DMS53 treated with DMSO at 0.1 percent for 48 hours (cell line): ENCODE measurements at regions not wholly inside any gene's neighbourhood (a gene's known extent, or its start where the extent isn't known, plus 50 kb on each side); places are given as distances from the start of the nearest gene placed in this dataset.
"Not testable (repeated sequence)": the region's sequence is repeated elsewhere in the genome, so short reads cannot be mapped to it uniquely, and the experiment has no call there.

ENCODE experiments used
- DNase-seq: peaks from one replicate; lab custom pipeline; 2025; ENCODE audit not compliant: unreplicated experiment; lab: John Stamatoyannopoulos, UW

DNA sequence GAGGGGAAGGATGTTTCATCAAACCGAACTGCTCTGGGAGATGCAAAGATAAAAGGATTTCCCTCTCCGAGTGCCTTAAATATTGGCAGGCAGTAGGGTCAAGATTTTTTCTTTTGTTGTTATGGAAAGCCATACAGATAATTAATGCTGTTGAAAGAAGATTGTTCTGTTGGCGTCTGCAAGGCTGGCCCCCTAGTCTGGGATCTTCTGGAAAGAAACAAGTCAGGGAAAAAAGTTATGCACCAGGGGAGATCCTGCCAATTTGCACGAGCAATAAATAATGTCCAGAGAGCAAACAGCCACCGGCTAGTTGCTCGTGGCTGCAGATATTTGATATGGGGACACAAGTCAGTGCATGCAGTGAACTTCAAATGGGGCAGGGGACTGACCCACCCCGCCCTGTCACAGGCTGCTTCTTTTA lies 202.1 kb upstream of the MYL2 start:
- no peak for DNase-seq

GRCh38 chr12:111121840-111122239 lies 201.5 kb upstream of the MYL2 start:
- DNase-seq, result no peak

DNA sequence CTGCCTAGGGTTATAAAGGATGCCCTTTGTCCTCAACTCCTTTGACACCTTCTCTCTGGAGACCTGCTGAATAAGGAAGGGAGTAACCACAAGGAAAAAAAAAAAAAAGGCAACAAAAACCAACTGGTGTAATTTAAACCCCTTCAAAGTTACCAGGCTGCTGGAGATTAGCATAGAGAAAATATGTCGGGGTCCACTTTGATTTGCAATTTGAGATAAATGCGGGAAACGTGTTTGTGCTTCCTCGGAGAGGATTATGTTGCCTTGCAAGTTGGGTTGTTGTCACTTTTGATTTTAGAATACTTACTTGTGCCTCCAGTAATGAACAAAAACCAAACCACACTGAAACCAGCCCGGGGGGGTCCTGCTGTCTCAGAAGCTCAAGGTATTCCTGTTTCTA lies 200.2 kb upstream of the MYL2 start:
- no peak for DNase-seq

GRCh38 chr12:111117017-111117416 lies 196.6 kb upstream of the MYL2 start:
- no peak for DNase-seq

- DNase-seq, result not testable (repeated sequence)
Measured at GRCh38 chr12:111113313-111113712, 192.9 kb upstream of the MYL2 start.

GRCh38 chr12:111112311-111113098 lies 192.1 kb upstream of the MYL2 start:
- DNase-seq, result no peak

GRCh38 chr12:111111681-111112080 lies 191.3 kb upstream of the MYL2 start:
- no peak for DNase-seq

DNA sequence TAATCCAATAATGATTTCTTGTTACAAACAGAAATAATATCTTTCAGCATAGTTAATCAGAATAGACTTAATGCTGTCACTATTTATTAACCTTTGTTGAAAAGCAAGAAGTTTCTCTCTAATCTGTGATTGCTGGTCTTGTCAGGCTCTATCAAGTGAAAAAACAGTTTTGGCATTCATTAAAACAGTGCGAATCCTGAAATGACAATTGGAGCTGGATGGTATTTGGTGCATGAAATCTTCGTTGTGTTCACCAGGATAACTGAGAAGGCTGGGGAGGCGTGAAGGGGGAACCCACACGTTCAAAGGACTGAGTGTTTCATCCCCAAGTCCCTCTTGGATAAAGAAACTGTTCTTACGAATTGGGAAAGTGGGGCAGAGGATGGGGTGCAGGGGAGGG lies 190.2 kb upstream of the MYL2 start:
- DNase-seq, result no peak

GRCh38 chr12:111108726-111109125 lies 188.3 kb upstream of the MYL2 start:
- DNase-seq, result no peak

DNA sequence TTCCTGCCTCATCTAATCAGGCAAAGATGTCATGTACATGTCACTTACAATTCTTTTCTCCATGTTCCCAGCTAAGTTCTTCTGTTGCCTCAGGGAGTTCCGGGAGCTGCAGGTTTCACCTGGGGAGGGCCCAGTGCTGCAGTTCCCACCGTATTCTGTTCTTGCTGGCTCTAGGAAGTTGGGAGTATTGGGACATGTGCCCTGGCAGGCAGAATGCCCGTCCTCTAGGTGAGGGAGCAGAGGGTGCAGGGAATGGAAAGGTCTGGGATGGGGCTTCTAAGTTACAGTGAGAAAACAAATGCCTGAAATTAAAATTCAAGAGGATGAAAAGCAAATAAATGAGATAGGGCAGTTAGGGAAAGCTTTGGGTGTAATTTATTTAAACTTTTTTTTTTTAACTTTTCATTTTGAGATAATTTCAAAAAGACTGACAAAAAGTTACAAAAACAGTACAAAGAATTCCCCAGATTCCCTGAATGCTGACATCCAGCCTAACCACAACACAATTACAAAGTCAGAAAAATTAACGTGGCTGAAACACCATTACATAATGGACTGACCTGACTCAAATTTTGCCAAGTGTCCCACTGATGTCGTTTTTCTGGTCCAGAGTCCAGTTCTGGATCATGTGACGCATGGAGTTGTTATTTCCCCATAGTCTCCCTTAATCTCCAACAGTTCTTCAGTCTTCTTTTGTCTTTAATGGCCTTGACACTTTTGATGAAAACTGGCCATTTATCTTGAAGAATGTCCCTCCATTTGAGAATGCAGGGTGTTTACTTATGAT lies 187.2 kb upstream of the MYL2 start:
- no peak for DNase-seq

GRCh38 chr12:111105294-111105693 lies 184.9 kb upstream of the MYL2 start:
- no peak for DNase-seq

DNA sequence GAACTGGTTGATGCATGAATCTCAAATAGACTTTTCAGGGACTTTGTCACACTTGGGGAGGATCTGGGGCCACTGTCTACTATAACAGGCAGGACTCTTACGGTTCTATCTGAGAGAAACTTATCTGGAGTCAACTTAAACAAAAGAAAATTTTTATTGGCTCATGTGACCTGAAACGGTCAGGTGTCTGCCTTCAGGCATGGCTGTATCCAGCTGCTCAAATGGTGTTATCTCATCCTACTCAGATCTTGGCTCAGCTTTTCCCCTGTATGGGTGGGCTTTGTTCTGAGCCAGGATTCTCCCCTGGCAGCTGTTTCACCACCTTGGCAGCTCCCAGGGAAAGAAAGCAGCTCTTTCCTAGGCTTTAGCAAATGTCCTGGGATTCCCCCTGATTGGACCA lies 183.2 kb upstream of the MYL2 start:
- DNase-seq, result no peak

DNA sequence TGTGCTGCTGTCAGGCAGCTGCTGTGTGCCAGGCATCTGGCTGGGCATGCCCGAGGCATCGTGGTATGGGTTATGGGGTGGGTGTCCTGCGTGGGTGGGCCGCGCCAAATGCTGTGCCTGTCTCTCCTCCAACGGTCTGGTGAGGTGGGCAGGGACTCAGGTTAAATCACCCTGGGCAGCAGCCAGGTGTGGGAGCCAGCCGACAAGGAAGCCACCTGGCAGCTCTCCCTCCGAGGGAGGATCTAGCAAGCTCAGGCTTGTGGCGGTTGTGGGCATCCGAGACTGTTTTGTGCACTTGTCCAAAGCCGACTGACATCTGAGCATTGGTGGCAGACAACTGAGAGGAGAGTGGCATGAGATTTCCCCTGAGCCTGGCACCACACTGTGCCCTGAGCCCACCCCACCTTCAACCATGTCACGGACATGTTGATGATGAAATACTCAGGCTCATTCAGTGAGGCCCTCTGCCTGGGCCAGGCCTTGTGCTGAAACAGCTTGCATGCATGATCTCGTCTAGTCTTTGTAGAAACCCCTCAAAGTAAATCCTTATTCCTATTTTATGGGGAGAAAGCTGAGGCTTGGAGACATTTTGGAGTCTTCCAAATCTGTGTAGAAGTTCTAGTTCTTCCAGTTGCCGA lies 181.8 kb upstream of the MYL2 start:
- DNase-seq, result no peak

DNA sequence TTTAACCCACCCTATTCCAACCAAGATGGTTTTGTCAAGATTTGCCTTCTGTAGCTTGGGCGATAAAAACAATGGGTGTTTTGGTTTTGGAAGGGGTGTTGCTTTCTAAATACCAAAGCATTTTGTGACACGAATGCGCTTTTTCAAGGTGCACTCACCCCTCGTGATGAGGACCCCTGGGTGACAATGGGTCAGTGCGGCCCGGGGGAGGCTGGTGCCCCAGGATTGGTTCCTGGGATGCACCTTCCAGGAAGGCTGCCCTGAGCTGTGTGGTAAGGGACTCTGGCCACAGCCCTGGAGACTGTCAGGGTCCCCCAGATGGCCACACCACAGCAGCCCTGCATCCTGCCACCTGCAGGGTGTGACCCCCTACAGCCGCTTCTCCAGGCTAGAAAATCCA lies 180.6 kb upstream of the MYL2 start:
- DNase-seq, result no peak

DNA sequence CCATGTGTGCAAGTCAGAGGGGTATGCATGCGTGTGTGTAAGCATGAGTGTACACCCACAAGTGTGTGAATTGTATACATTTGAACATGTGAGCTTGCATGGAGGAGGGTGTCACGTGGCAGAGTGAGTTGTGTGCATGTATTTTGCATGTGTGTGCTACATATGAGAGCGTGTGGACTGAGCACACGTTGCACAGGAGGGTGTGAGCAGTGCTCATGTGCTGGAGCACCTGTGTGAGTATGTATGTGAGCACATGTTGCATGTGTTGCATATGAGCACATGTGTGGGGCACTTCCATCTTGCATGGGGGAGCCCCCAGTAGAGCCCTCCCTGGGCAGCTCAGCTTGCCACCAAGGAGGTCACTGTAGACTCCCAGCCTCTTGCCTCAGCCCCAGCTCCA lies 180.2 kb upstream of the MYL2 start:
- no peak for DNase-seq

DNA sequence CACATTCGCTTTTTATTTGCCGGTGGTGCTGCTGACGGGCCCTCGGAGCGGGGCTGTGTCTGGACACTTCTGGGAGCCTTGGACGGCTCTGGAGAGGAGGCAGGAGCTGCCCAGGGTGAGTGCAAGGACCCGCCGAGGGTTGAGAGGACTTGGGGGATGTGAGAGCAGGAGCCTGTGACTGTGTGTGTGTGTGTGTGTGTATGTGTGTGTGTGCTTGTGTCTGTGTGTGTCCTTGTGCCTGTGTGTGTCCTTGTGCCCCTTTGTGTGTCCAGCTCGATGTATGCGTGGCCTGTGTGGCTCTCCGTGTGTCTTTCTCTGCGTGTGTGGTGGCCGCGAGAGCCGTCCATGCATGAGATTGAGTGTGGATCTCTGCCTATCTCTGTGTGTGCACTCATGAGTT lies 179.6 kb upstream of the MYL2 start:
- DNase-seq, result no peak

DNA sequence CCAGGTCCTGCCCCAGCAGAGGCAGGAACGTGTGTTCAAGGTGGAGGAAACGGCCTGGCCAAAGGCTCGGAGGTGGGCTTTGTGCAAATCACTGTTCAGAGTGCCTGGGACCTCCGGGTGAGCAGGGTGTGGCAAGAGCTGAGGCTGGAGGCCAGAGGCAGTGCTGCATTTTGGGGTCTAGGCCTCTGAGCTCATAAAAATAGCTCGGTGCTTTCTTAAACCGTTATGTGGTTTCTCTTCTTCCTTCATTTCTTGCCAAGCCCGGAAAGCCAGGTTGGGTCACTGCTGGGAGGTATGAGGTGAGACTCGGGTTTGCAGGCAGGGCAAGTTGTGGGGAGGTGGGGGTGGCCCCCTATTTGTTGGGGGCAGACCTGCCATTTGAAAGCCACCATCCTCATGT lies 178.8 kb upstream of the MYL2 start:
- no peak for DNase-seq

DNA sequence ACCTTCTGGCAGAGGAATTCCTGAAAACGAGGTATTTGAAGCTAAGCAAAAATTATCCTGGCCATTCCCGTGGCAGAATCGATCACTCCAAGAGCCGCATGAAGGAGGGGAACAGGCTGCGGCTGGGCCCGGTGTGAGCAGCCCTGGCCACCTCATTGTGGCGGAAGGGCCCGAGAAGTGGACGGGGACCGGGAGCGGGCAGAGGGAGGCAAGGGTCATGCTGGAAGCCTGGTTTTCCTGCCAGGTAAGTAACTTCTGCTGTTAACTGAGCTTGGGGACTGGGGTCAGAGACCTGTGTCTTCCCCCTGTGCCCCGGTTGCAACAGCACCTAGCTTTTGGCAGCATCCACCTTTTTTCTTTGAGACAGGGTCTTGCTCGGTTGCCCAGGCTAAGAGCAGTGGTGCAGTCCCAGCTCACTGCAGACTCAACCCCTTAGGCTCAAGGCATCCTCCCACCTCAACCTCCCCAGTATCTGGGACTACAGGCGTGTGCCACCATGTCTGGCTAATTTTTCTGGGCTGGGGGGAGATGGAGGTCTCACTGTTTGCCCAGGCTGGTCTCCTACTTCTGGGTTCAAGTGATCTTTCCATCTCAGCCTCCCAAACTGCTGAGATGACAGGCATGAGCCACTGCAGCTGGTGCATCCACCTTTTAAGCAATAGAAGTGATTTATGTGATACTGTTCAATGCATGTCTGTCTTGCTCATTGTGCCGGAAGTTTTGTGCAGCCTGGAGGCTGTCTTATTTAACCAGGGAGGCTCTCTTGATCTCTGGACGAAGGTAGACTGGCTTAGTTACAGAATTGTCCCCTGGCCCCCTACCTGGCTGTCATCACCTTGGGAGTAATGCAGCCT lies 174.0 kb upstream of the MYL2 start:
- DNase-seq, result no peak

DNA sequence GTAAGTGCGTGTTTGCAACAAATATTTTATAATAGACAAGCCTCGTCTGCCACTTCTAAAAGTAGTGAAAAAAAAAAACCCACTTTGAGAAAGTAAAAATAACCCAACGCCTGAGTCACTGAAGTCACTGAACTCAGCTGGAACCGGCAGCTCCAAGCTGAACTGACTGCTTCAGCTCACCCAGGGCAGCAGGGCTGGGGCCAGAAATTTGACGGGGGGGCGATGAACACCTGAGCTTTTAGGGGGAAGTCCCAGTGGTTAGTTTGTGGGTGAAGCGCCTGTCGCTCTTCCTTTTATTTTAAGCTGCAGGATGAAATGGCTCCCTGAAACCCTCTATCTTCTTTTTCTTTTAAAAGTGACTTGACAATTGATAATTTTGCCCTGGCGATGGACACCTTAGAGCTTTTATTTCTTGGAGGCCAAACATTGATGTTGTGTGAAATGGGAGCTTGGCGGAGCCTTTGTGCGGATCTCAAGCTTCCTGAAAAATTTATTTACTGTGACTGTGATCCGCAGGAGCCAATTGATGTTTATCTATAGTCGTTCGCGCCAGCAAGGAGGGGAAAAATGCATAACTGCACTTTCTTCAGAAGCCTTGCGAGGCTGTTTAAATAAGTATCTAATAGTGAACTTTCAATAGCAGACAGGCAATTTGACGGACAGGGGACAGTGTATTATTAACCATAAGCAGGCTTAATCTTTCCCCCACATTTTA lies 173.2 kb upstream of the MYL2 start:
- no peak for DNase-seq

DNA sequence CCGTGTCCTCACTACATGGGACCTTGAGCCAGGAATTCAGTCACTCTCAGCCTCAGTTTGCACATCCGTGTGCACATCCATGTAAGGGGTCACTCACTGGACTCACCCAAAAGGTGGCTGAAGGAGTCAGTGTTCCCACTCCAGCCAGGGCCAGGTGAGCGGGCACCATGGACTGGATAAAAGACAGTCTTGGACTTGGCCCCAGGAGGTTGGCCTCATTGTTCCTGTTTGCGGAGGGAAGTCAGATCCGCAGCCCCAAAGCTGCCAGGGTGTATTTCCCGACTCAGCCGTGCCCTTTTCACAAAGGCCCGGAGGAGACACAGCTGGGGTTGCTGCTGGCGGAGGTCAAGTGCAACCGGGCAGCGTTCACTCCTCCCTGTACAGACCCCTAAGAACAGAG lies 170.7 kb upstream of the MYL2 start:
- no peak for DNase-seq
